GM12878 (cell line): ENCODE measurements at regions not wholly inside any gene's neighbourhood (a gene's known extent, or its start where the extent isn't known, plus 50 kb on each side); places are given as distances from the start of the nearest gene placed in this dataset.

Experiments used
- ATAC-seq: fragments of 200-7000 bp; cut with Tn5 transposase; 3 replicates; pipeline ENCODE4 v1.9.1; 2020; ENCODE audit warnings: mild to moderate bottlenecking, moderate library complexity
- BruUV-seq: library from RNA; stranded (reverse); fragments of 400-500 nt; replicated peaks from 2 replicates; lab custom pipeline; 2021; lab: Mats Ljungman, UMichigan
- CTCF ChIA-PET: fragments of 300-600 bp; sonication (Branson Sonifier 250); formaldehyde crosslinking; extraction: SDS; loops from one replicate; lab custom pipeline; 2021; ENCODE audit warnings: inconsistent platforms; lab: Yijun Ruan, JAX
- POLR2A ChIA-PET: fragments of 350-600 bp; formaldehyde crosslinking; extraction: SDS; loops from one replicate; lab custom pipeline; 2021; ENCODE audit warnings: inconsistent platforms; lab: Charles Lee
- RAD21 ChIA-PET: fragments of 300-600 bp; sonication (Branson Sonifier 250); formaldehyde crosslinking; loops from one replicate; lab custom pipeline; 2023; ENCODE audit warnings: antibody characterized with exemption; ENCODE audit not compliant: unreplicated experiment; lab: Charles Lee
- SMC1A ChIA-PET: fragments of 300-600 bp; sonication (Branson Sonifier 250); formaldehyde crosslinking; loops from one replicate; lab custom pipeline; 2023; ENCODE audit not compliant: unreplicated experiment, uncharacterized antibody; lab: Charles Lee
- DNase-seq: peaks from one replicate; pipeline ENCODE4 v3.0.0-alpha.2; 2011; ENCODE audit warnings: low read depth, low spot score
- FAIRE-seq: peaks from 3 replicates; lab custom pipeline; 2011; peaks lifted over from hg19 to GRCh38; lab: Jason Lieb, UNC
- H2AFZ ChIP-seq: 2 replicates; pipeline ENCODE4 v1.6.0; 2011; ENCODE audit warnings: low read depth, low read length, control low read depth; ENCODE audit not compliant: control insufficient read depth
- H3K27ac ChIP-seq: 2 replicates; pipeline ENCODE4 v1.5.1; 2011; ENCODE audit warnings: control low read depth; ENCODE audit not compliant: control insufficient read depth, insufficient read depth
- H3K27me3 ChIP-seq, 2 experiments: replicated peaks in 1 of 2; 2 replicates each; pipeline versions ENCODE4 v1.6.0 to v1.6.1; 2011; ENCODE audit warnings: low read length in 1 of 2; ENCODE audit not compliant: control insufficient read depth in 2 of 2, insufficient read depth in 2 of 2
- H3K36me3 ChIP-seq, 2 experiments: 2 replicates each; pipeline ENCODE4 v1.5.1; 2011; ENCODE audit warnings: low read length in 1 of 2; ENCODE audit not compliant: control insufficient read depth in 2 of 2, insufficient read depth in 2 of 2
- H3K4me1 ChIP-seq: 2 replicates; pipeline ENCODE4 v1.6.1; 2011; ENCODE audit warnings: mild to moderate bottlenecking, low read length, moderate library complexity, mixed read lengths; ENCODE audit not compliant: control insufficient read depth, insufficient read depth
- H3K4me2 ChIP-seq: 2 replicates; pipeline ENCODE4 v1.6.0; 2011; ENCODE audit warnings: control low read depth; ENCODE audit not compliant: control insufficient read depth, insufficient read depth
- H3K4me3 ChIP-seq: fragments of 200-600 bp; sonication (generic); 2 replicates; pipeline ENCODE4 v1.5.1; 2016
- H3K79me2 ChIP-seq: 2 replicates; pipeline ENCODE4 v1.6.0; 2011; ENCODE audit warnings: low read length; ENCODE audit not compliant: control insufficient read depth, insufficient read depth
- H3K9ac ChIP-seq: 2 replicates; pipeline ENCODE4 v1.8.0; 2011; ENCODE audit warnings: low read length, control low read depth, mixed read lengths; ENCODE audit not compliant: control insufficient read depth, insufficient read depth
- H3K9me3 ChIP-seq: replicated peaks from 3 replicates; pipeline ENCODE4 v1.5.1; 2011; ENCODE audit warnings: mild to moderate bottlenecking, low read length; ENCODE audit not compliant: control insufficient read depth, insufficient read depth
- H4K20me1 ChIP-seq: 2 replicates; pipeline ENCODE4 v1.6.0; 2011; ENCODE audit not compliant: control insufficient read depth, insufficient read depth
- FOS ChIP-seq: IDR thresholded peaks from 3 replicates; pipeline ENCODE4 v1.6.1; 2011; ENCODE audit warnings: borderline replicate concordance; ENCODE audit not compliant: insufficient read length; ENCODE audit errors: extremely low read depth
- NFIC ChIP-seq: IDR thresholded peaks from 2 replicates; pipeline ENCODE4 v1.6.1; 2012; ENCODE audit warnings: low read depth, mild to moderate bottlenecking, inconsistent platforms, low read length, moderate library complexity
- RBBP5 ChIP-seq: fragments of 200-600 bp; sonication (generic); conservative IDR thresholded peaks from 2 replicates; pipeline ENCODE4 v1.6.1; 2016
- TARDBP ChIP-seq: IDR thresholded peaks from 2 replicates; pipeline ENCODE4 v1.6.1; 2016; ENCODE audit warnings: borderline replicate concordance
- ZBTB40 ChIP-seq: fragments of 450-650 bp; IDR thresholded peaks from 2 replicates; pipeline ENCODE4 v1.6.1; 2016; ENCODE audit warnings: mild to moderate bottlenecking, moderate library complexity, borderline replicate concordance
- ZNF622 ChIP-seq: fragments of 450-650 bp; IDR thresholded peaks from 2 replicates; pipeline ENCODE4 v1.6.1; 2017; ENCODE audit warnings: mild to moderate bottlenecking, inconsistent platforms
- WGBS: methylation state at CpG from one replicate; pipeline ENCODE4 v1.1.6; 2016; ENCODE audit warnings: low lambda C conversion rate; ENCODE audit not compliant: insufficient replicate concordance, insufficient coverage; ENCODE audit errors: missing lambda C conversion rate; 5-methylcytosine and 5-hydroxymethylcytosine counted together
- in situ Hi-C: fragments of 300-500 bp; cut with MboI; formaldehyde crosslinking; loops from 9 replicates; pipeline ENCODE4 v1.14.3; 2018; ENCODE audit warnings: mixed read lengths
- intact Hi-C: fragments of 100-400 bp; cut with micrococcal nuclease; formaldehyde crosslinking; loops from one replicate; pipeline ENCODE4 v1.14.2; 2022; ENCODE audit not compliant: unreplicated experiment

GRCh38 chr9:115594557-115594956 is 476.6 kb upstream of the TNC start:
- H3K9me3 ChIP-seq = no peaks in the 10 kb centered on the region
- CTCF ChIA-PET = interaction anchor here (0.8 to 3.8 kb wide), 10 partner anchors 12 to 1267 kb away, joined by 3 to 25 read pairs (median 9); no protein-coding TSS in a partner anchor
- no peaks in the 10 kb centered on the region for H3K79me2 ChIP-seq
- RAD21 ChIA-PET = interaction anchor here (1.0 kb wide), 1 partner anchor 555 kb away, joined by 3 read pairs; no protein-coding TSS in a partner anchor
- no peaks in the 10 kb centered on the region for H3K4me1 ChIP-seq
- no peak overlapping the region for H3K27ac ChIP-seq
- 0% methylated on average over 1 of the region's 1 CpG for WGBS
- DNase-seq (no peak), ATAC-seq (no peak), FAIRE-seq (no peak)
- POLR2A ChIA-PET = no interaction called here
- SMC1A ChIA-PET = interaction anchor here (0.7 to 1.3 kb wide), 4 partner anchors 981 to 1328 kb away, joined by 3 to 5 read pairs (median 3); no protein-coding TSS in a partner anchor
- H2AFZ ChIP-seq = no peak overlapping the region
- no peaks in the 10 kb centered on the region for H3K36me3 ChIP-seq
- in situ Hi-C loops = loop anchor here (5.0 to 10.0 kb wide), 2 partner anchors 570 to 1053 kb away; no protein-coding TSS in a partner anchor
- no peak overlapping the region for H3K9ac ChIP-seq
- intact Hi-C loops = loop anchor here (5.0 to 10.0 kb wide), 5 partner anchors 290 to 1053 kb away; no protein-coding TSS in a partner anchor
- TF ChIP-seq NFIC = no peak
- no peak for TF ChIP-seq TARDBP
- no peak for TF ChIP-seq RBBP5
- TF ChIP-seq ZBTB40 = no peak
- TF ChIP-seq FOS = no peak
- TF ChIP-seq ZNF622 = no peak
- no peaks in the 10 kb centered on the region; a peak in 2 of 4 replicates for H3K27me3 ChIP-seq
- BruUV-seq = no TSS peak
- H3K4me3 ChIP-seq = no peak overlapping the region
- no peak overlapping the region for H3K4me2 ChIP-seq
- no peaks in the 10 kb centered on the region for H4K20me1 ChIP-seq
